GM18499 (cell line): ENCODE measurements at regions not wholly inside any gene's neighbourhood (a gene's known extent, or its start where the extent isn't known, plus 50 kb on each side); places are given as distances from the start of the nearest gene placed in this dataset.
"Not testable (repeated sequence)": the region's sequence is repeated elsewhere in the genome, so short reads cannot be mapped to it uniquely, and the experiment has no call there.

Source experiments
- ATAC-seq: cut with Tn5 transposase; IDR thresholded peaks from one replicate; pipeline ENCODE4 v1.9.1; 2021; ENCODE audit warnings: moderate number of reproducible peaks; ENCODE audit not compliant: insufficient read depth, unreplicated experiment

DNA sequence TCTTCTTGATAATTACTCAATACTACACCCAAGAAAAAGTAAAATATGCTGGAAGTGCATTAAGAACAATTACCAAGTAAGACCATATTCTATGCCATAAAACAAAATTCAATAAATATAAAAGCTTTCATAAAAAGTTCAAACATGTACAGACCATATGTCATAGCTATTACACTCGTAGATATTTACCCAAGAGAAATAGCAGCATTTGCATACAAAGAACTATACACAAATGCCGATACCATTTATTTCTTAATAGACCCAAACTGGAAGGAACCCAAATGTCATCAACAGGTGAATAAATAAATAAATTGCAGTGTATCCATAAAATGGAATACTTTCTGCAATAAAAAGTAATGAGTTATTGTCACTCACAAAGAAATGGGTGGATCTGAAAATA, 78.3 kb upstream of the SLC16A7 start:
- no peak for ATAC-seq

DNA sequence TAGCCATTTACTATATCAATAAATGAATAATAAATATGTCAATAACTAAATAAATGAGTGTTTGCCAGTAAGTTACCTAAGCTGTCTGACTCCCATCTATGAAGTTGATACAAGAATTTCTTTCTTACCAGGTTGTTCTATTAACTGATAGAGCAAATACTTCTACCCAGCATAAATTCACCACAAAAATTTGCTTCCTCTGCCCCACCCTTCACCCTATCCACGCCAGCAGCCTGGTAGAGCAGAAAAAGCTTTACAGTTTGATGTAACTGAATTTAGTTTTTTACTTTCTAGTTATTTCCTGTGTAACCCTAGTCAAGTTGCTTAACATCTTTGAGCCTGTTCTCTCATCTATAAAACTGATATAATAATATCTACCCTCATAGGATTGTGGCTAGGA, 94.9 kb upstream of the SLC16A7 start:
- ATAC-seq: no peak

DNA sequence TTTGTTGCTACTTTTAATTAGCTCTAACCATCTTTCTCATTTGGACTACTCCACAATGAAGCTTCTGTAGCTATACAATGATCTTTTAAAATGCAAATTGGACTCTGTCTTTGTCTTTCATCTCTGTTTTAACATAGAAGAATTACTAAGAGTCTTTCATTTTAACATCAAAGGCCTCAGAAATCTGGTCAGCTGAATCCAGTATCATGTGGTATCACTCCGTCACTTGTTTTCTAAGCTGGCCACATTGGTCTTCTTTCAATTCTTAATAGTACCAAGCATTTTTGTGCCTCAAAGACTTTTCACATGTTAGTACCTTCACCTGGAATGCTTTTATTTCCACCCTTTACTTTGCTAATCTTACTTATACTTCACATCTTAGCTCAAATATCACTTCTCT, 95.5 kb upstream of the SLC16A7 start:
- ATAC-seq: no peak

DNA sequence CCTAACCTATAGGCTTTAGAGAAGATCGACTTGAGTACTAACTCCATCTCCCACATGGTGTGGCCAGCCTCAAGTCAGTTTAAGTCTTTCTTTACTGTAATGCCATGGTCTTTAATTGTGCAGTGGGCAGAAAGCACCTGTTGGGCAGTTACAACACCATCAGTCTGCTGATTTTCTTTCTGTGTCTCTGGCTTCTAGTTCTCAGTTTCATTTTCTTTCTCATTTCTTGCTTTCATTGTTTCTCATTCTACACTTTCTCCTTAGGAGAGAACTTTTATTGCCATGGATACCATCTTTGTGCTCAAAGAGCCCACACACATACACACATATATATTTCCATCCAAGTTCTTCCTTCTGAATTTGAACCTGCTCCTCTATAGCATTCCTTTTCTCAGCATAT, 96.1 kb upstream of the SLC16A7 start:
- peak; percentile 92 for ATAC-seq

DNA sequence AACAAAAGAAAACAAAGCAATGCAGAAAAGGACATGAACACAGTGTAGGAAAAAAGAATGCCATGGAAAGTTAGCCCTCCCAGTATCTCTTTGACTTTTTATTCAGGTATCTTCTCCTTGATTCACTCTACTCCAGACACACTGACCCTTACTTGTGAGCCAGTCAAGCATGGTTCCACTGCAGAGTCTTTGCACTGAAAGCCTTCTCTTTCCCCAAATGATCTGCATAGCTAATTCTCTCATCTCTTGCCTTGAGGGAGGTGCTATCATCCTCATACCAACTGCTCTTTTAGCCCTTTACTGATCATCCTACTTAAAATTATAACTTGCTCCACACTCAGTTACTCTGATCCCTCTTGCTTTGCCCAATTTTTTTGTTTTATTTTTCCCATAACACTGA, 101.2 kb upstream of the SLC16A7 start:
- no peak for ATAC-seq

DNA sequence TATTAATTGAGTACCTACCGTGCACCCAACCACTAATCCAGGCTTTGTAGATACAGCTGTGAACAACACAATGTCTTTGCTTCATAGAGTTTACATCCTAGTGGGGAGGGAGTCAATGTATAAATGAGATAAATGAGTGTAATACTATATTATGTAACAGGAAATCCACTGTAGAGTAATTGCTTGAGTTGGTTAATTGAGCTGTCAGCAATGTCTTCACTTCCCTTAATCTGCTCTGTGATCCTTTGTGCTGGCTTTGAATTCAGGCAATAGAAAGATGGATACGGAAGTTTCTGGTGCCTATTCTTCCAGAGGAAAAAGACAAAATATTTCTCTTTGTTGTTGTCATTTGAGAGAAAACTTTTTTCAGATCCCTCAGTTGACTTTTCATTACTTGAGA, 104.0 kb upstream of the SLC16A7 start:
- ATAC-seq: no peak

DNA sequence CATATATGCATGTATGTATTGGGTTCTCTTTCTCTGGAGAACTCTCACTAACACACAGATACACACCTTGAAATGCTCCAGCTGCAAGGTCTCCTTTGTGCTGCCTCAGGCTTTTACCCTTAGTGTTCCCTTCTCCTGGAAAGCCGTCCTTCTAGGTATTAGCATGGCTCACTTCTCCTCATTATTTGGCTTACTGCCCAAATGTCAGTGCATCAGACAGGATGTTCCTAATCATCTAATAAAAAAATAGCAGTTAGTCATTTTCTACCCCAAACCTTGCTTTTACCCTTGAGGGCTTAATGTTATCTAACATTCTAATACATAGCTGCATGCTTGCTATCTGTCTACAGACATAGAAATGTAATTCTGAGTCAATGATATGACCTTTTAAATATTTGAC, 109.0 kb upstream of the SLC16A7 start:
- ATAC-seq: no peak

DNA sequence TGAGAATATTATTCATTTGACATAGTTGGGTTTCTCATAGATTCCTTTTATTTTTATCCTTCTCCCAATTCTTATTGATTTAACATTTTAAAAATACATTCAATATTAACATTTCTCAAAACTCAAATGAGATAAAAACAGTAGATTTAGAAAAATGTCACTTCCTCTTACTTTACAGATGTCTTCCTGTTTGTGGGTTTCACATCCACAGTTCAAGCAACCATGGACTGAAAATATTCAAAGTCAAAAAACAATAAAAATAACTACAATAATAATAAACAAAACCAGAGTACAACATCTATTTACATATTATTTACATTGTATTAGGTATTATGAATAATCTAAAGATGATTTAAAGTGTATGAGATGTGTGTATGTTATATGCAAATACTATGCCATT, 111.3 kb upstream of the SLC16A7 start:
- ATAC-seq: peak; percentile 79

DNA sequence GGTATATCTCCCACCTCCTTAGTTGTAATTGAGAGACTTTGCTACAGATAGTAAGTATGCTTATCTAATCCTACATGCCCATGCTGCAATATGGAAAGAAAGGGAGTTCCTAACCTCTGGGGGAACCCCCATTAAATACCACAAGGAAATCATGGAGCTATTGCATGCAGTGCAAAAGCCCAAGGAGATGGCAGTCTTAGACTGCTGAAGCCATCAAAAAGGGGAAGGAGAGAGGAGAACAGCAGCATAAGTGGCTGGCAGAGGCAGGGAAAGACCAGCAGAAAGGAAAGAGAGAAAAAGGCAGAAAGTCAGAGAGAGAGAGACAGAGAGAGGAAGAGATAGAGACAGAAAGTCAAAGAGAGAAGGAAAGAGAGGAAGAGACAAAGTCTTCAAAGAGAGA, 121.6 kb upstream of the SLC16A7 start:
- ATAC-seq: not testable (repeated sequence)

DNA sequence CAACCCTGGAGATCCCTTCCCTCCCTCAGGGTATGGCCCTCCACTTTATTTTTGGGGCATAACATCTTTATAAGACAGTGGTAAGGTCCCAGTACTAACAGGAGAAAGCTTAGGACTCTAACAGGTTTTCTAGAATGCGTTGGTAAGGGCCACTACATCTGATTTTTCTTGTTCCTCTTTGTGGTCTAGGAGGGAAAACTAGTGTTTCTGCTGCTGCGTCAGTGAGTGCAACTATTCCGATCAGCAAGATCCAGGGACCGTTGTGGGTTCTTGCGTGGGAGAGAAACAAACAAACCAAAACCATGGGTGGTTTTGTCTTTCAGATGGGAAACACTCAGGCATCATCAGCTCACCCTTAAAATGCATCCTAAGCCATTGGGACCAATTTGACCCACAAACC, 123.6 kb upstream of the SLC16A7 start:
- no peak for ATAC-seq

DNA sequence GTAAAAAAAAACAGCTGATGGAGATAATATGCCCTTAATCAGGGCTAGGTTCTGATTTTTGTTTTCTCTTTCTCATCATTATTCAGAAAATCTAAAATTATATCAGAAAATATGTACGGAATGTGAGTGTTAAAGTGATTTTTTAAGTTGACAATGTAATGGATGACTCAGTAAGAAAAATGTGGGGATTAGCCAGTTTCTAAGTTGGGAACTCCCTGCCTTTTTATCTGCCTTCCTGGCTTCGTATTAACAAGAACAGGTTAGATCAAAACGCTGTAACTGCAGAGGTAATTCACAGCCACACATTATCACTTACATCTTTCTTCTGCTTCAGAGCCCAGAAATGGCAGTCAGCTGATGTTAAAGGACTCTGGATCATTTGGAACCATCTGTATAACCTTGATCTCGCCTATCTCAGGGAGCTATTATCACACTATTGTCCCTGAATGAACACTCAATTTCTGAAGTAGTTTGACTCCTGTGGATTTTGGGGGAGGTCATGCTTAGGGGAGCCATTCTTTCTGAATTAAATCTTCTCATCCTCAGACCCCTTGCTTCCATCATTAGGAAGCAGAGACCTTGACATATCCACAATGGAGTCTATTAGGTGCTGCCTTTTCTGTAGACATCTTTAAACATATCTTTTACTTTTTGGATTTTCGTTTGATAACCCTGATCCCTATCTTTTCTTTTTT, 135.7 kb upstream of the SLC16A7 start:
- no peak for ATAC-seq

DNA sequence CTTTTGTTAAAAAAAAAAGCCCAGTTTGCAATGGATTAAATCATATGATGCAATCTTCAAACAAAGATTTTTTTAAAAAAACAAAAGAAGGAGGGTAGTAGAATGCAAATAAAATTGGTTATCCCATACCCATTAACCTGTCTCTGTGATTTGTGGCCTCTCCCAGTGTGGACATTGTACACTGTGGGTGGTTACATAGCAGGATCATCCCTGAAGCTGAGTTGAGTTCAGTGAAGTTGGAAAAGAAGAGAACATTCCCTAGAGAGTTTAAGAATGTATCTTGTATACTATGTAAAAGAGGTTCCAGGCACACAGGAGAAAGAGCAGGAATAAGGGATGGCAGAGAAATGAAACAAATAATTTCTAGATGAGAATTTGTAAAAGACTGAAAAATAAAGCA, 142.4 kb upstream of the SLC16A7 start:
- no peak for ATAC-seq

DNA sequence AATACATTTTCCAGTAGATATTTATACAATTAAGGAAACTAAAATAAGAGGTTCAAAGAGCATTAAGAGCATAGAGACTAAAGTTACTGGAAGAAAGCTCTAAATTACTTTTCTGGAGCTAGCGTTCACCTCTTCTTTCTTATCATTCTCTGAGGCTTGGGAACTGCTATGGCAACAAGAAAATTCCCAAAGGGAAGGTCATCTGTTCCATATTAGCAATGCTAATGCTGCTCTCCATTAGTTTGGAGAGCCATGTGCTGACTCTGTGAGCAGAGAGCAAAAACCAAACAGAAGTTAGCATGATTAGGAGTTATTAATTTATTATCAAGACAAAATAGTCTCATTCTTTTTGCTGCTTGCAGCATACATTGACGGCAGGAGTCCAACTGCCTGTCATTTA, 143.1 kb upstream of the SLC16A7 start:
- no peak for ATAC-seq

DNA sequence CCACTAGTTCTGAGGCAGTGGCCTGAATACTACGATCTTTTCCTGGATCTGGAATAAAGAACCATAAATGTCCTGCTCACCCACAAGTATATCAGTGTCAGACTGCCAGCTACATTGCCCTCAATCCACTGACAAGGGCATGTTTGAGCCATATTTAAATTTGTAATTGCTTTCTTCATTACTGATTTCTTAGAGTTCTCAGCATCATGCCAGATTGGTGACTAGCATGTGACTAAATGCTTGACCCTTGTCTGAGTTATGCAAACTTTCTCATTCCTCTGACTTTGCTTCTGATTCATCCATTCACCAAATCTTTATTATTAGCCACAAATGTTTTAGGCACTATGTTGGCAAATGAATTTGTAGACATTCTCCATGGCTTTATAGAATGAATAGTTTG, 143.6 kb upstream of the SLC16A7 start:
- ATAC-seq: no peak

DNA sequence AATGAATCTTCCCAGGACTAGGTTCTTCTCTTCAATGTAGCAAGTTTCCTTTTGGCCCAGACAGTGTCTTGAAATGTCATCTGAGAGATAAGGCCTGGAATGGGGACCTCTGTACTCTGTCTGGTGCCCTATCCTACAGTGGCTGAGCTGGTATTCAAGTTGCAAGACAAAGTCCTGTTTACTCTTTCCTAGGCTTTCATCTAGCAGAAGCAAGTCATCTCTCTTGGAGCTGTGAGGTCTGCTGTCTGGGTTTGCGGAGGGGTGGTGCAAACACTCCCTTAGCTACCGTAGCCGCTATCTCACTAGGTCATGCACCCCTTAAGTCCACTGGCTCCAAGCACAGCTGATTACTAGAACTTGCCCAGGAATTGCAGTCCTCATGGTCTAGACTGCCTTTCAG, 149.7 kb upstream of the SLC16A7 start:
- no peak for ATAC-seq

DNA sequence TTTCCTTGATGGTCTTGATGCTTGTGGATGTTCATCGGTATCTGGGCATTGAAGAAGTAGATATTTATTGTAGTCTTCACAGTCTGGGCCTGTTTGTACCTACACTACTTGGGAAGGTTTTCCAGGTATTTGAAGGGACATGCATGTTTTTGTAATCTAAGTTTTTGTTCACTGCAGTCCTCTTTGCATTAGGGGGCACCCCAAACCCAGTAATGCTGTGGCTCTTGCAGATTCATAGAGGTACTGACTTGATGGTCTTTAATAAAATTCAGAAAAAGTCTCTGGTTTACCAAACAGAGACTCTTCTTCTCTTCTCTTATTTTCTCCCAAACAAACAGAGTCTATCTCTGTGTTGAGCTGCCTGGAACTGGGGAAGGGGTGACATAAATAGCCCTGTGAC, 150.9 kb upstream of the SLC16A7 start:
- ATAC-seq: no peak

DNA sequence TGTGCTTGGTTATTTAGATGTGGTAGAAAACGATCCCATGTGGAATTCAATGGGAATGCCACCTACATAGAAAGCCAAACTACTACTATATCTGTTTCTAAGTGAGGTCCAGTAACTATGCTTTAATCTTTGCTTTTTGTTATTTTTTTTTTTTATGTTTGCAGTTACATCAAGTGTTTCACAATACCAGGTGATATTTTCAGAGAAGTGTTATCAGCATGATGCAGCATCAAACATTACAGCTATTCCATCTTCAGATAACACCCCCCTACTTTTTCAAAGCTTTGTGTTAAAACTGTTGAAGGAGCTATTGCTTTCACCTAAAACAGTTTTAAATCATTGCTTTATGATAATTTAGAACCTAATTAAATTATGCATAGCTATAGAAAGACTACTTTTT, 163.8 kb upstream of the SLC16A7 start:
- no peak for ATAC-seq

DNA sequence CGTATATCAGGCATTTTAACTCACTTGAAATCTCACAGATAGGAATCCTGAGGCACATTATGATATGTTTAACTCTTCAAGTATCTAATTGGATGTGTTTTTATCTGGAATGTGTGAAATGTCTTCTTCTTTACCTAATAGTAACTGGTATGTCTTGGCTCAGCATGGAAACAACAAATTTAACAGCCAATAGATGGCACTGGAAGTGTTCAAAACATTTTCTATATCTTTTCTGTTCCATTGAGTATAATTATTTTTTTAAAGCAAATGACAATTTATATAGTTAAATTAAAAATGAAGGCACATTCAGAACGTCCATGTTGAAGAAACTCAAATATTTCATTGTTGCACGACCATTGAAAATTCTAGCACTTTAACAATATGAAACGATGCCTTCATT, 164.6 kb upstream of the SLC16A7 start:
- ATAC-seq: no peak

DNA sequence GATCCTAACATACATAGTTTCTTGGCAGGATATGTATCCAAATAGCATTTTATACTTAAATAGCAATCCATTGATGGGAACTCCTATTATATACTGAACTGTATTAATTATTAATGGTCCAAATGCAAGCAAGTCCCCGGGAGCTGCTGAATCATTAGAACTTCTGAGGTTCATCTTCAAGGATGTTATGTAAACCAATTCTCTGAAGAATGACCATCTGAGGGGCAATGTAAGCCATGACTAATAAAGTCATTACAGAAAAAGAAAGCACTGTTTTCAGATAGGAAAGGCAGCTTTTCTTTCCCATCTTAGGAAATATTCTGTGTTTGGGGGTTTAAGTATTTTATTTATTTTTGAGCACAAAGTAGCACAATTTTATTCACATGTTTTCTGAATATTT, 166.1 kb upstream of the SLC16A7 start:
- no peak for ATAC-seq

DNA sequence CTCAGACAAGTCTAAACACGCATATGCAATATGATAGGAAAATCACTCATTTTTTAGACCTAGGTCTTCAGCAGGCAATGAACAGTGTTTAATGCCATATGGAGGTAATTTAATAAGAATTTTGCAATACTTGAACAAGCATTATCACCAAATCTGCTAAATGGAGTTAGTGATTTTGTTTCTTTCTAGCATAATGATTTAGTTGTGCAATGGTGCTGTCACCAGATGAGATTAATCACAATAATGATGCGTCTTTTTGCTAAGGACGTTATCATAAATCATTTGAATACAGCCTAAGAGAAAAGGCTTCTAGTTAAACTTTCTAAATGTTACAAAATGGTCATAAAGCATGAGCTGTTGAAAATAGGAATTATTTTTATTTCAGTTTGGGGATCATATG, 170.0 kb upstream of the SLC16A7 start:
- no peak for ATAC-seq

DNA sequence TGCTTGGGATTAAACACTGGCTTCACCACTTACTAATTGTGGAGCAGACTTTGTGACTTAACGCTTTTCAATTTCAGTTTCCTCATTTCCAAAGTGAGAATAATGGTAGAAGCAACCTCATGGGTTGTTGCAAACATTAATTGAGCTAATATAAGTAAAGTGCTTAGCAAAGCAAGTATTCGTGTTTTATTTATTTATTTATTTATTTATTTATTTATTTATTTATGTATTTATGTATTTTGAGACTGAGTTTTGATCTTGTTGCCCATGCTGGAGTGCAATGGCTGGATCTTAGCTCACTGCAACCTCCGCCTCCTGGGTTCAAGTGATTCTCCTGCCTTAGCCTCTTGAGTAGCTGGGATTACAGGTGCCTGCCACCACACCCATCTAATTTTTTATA, 171.2 kb upstream of the SLC16A7 start:
- not testable (repeated sequence) for ATAC-seq

DNA sequence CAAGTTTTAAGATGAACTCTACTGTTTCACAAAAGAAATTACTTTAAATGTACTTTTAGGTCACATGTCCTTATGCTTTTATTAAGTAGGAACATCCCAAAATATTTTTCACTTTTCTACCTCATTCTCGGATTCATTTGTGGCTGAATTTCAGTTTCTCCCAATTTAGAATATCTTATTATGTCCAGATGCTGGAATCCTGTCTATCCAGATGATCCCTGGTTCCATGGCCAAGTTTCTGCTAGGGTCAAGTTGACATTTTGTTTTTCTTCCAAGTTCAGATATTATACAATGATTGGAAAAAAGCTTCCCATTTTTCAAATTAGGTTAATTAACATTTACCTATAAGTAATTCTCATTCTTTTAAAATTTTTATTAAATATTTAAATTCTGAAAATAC, 181.8 kb upstream of the SLC16A7 start:
- ATAC-seq: no peak

DNA sequence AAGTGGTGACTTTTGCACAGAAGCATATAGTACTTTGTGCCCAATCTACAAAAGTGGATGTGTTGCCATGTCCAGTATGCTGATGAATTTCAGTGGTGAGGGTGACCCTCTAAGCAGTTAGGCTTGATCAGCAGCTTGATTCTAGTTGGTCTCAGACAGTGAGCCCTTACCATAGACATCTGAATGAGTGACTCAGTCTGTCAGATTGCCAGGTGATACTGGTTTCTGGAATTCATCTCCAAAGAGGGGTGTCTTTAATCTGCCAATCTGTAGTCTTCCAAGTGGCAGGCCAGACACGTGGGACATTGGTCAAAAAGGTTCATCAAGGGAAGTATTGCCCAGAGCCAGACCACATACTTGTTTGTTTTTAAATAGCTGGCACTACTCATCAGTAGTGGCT, 187.4 kb upstream of the SLC16A7 start:
- no peak for ATAC-seq
